ENCODE measurements at regions not wholly inside any gene's neighbourhood (a gene's known extent, or its start where the extent isn't known, plus 50 kb on each side); places are given as distances from the start of the nearest gene placed in this dataset.

DNA sequence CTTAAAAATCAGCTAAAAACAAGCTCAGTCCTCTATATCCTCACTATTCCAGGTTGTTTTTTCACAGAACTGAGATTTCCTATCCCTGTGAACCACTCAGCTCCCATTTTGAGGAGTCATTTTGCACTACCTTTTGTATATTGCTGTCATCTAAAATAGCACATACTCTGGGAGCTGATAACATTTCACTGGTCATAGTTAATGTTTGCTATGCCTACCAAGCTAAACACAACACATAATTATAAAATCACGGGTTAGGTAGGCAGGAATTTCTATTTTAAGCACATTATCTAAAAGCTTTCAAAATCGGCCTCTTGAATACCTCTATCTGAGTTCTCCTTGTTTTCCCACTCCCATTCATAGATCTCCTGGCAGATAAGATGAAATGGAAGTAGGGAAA is 882.0 kb upstream of the INTU start:
- Histone ChIP-seq H3K27me3 (no peaks in the 10 kb centered on the region), H3K9me3 (peaks cover 0 to 3% (median 0%) of the 10 kb centered on the region in 3 donors), H3K36me3 (no peaks in the 10 kb centered on the region), H3K27ac (no peak overlapping the region), H3K4me3 (no peak overlapping the region), H3K4me1 (peaks cover 0 to 9% (median 2%) of the 10 kb centered on the region in 4 donors)
- intact Hi-C loops (cut with DNase I; ENCODE audit: low total_unique reads) = no loop called here
- no peak for DNase-seq
- TF ChIP-seq, protein P1, sequence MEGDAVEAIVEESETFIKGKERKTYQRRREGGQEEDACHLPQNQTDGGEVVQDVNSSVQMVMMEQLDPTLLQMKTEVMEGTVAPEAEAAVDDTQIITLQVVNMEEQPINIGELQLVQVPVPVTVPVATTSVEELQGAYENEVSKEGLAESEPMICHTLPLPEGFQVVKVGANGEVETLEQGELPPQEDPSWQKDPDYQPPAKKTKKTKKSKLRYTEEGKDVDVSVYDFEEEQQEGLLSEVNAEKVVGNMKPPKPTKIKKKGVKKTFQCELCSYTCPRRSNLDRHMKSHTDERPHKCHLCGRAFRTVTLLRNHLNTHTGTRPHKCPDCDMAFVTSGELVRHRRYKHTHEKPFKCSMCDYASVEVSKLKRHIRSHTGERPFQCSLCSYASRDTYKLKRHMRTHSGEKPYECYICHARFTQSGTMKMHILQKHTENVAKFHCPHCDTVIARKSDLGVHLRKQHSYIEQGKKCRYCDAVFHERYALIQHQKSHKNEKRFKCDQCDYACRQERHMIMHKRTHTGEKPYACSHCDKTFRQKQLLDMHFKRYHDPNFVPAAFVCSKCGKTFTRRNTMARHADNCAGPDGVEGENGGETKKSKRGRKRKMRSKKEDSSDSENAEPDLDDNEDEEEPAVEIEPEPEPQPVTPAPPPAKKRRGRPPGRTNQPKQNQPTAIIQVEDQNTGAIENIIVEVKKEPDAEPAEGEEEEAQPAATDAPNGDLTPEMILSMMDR (IDR thresholded peaks at IDR 0.05) = no peak

DNA sequence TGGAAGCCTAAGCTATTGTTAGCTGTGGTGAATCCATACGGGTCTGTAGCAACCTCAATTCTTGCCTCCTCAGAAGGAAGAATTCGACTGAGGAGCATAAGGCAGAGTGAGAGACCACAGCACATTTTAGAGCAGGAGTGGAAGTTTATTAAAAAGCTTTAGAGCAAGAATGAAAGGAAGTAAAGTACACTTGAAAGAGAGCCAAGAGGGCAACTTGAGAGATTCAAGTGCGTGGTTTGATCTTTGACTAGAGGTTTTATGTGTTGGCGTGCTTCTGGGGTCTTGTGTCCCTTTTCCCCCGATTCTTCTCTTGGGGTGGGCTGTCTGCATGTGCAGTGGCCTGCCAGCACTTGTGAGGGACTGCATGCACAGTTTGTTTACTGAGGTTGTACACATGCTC is 880.6 kb upstream of the INTU start:
- Histone ChIP-seq H3K4me1 (peaks cover 0 to 22% (median 4%) of the 10 kb centered on the region in 4 donors), H3K36me3 (no peaks in the 10 kb centered on the region), H3K4me3 (no peak overlapping the region), H3K27ac (no peak overlapping the region), H3K27me3 (no peaks in the 10 kb centered on the region), H3K9me3 (no peaks in the 10 kb centered on the region)
- TF ChIP-seq, protein P1 (IDR thresholded peaks at IDR 0.05) = no peak
- intact Hi-C loops (cut with DNase I; ENCODE audit: low total_unique reads) = no loop called here
- no peak for DNase-seq

DNA sequence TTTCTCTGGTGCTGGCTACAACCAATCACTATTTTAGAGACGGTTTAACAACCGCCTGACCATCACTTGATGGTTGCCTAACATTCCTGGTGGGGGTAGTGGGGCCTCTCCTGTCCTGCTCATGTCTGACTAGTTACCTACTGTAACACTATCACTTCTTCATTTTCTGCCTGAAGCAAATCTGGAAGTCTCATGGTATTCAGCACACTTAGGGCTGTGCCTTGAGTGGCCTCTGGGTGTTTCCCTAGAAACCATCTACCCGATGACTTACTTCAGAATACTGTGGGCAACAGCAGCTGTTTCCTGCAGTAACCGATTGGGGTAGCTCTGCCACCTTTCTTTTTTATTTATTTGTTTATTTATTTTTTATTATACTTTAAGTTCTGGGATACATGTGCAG is 880.1 kb upstream of the INTU start:
- H3K9me3 ChIP-seq = no peaks in the 10 kb centered on the region
- TF ChIP-seq, protein P1 (IDR thresholded peaks at IDR 0.05) = no peak
- intact Hi-C loops (cut with DNase I; ENCODE audit: low total_unique reads) = no loop called here
- no peaks in the 10 kb centered on the region for H3K36me3 ChIP-seq
- H3K27me3 ChIP-seq = no peaks in the 10 kb centered on the region
- no peak overlapping the region for H3K27ac ChIP-seq
- H3K4me1 ChIP-seq = peaks cover 0 to 22% (median 4%) of the 10 kb centered on the region in 4 donors
- H3K4me3 ChIP-seq = no peak overlapping the region
- no peak for DNase-seq

DNA sequence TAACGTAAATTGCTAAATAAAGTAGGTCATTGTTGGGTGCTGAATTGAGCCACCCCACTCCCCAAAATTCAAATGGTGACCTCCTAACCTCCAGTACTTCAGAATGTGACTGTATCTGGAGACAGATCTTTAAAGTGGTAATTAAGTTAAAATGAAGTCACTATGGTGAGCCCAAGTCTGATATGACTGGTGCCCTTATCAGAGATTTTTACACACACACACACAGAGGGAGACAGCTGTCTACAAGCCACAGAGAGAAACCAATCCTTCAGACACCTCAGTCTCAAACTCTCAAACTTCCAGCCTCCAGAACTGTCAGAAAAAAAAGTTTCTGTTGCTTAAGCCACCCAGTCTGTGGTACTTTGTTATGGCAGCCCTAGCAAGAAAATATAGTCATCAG is 879.2 kb upstream of the INTU start:
- TF ChIP-seq, protein P1 (IDR thresholded peaks at IDR 0.05) = no peak
- no peaks in the 10 kb centered on the region for H3K36me3 ChIP-seq
- H3K4me1 ChIP-seq = peaks cover 0 to 26% (median 4%) of the 10 kb centered on the region in 4 donors
- H3K27ac ChIP-seq = no peak overlapping the region
- no peaks in the 10 kb centered on the region for H3K9me3 ChIP-seq
- no peak for DNase-seq
- intact Hi-C loops (cut with DNase I; ENCODE audit: low total_unique reads) = no loop called here
- H3K27me3 ChIP-seq = no peaks in the 10 kb centered on the region
- H3K4me3 ChIP-seq = no peak overlapping the region

DNA sequence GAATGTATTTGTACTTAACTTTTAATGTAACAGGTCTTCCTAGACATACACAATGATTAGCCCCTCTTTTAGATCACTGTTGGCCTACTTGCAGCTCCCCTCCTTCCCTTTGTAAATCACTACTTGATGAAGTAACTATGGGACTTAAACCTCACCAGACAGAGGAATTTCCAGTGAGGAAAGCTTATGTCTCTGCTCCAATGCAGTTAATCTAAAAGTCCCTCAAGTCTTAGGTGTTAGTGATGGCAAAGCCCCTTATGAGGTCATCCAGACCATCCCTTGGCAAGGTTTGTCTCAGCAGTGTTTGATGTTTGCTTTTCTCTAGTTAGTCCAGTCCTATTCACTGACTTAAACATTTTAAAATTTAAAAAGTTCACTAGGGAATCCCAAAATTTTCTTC is 877.3 kb upstream of the INTU start:
- Histone ChIP-seq H3K36me3 (no peaks in the 10 kb centered on the region), H3K27me3 (no peaks in the 10 kb centered on the region), H3K9me3 (no peaks in the 10 kb centered on the region), H3K4me1 (peaks cover 0 to 31% (median 4%) of the 10 kb centered on the region in 4 donors), H3K27ac (no peak overlapping the region), H3K4me3 (no peak overlapping the region)
- TF ChIP-seq, protein P1 (IDR thresholded peaks at IDR 0.05) = no peak
- intact Hi-C loops (cut with DNase I; ENCODE audit: low total_unique reads) = no loop called here
- DNase-seq = no peak
